ENCODE measurements at regions not wholly inside any gene's neighbourhood (a gene's known extent, or its start where the extent isn't known, plus 50 kb on each side); places are given as distances from the start of the nearest gene placed in this dataset.

- BruUV-seq (replicated peaks) = no TSS peak
- H3K4me1 ChIP-seq = no peaks in the 10 kb centered on the region
- no peak overlapping the region for H3K4me3 Mint-ChIP-seq (ENCODE audit: unreplicated experiment)
- CTCF ChIA-PET = no interaction called here
- H3K27me3 Mint-ChIP-seq (ENCODE audit: insufficient read depth, unreplicated experiment) = peaks cover 23% of the 10 kb centered on the region
- H3K9me3 ChIP-seq = no peaks in the 10 kb centered on the region
- H3K27ac Mint-ChIP-seq (ENCODE audit: unreplicated experiment) = no peak overlapping the region
- H3K36me3 ChIP-seq (ENCODE audit: control insufficient read depth, insufficient read depth, low read length) = no peaks in the 10 kb centered on the region
- H3K36me3 Mint-ChIP-seq (ENCODE audit: insufficient read depth, unreplicated experiment) = no peaks in the 10 kb centered on the region
- H3K4me1 Mint-ChIP-seq (ENCODE audit: low read depth, unreplicated experiment) = no peaks in the 10 kb centered on the region
- POLR2A ChIA-PET = no interaction called here
- no peak overlapping the region for H3K4me3 ChIP-seq (ENCODE audit: low read depth, low read length)
- no peaks in the 10 kb centered on the region for H3K9me3 Mint-ChIP-seq (ENCODE audit: unreplicated experiment)
- intact Hi-C loops (cut with micrococcal nuclease; ENCODE audit: unreplicated experiment) = no loop called here
- H3K27me3 ChIP-seq (replicated peaks; ENCODE audit: control insufficient read depth, insufficient read depth, low read length) = no peaks in the 10 kb centered on the region
- DNase-seq = no peak
- no peak for TF ChIP-seq CTCF (IDR thresholded peaks at IDR 0.05; ENCODE audit: insufficient read depth in 1 of 2, low read depth in 1 of 2, low read length in 1 of 2, severe bottlenecking in 1 of 2, unreplicated experiment in 1 of 2)
Observed at GRCh38 chr21:41115851-41116250, 52.1 kb upstream of the BACE2 start.
